GM10266 (cell line): ENCODE measurements at regions not wholly inside any gene's neighbourhood (a gene's known extent, or its start where the extent isn't known, plus 50 kb on each side); places are given as distances from the start of the nearest gene placed in this dataset.

Experiments
- DNase-seq: peaks from one replicate; pipeline ENCODE4 v3.0.0; 2012; ENCODE audit errors: extremely low spot score
- TF ChIP-seq, protein P1 (sequence below): IDR thresholded peaks from 2 replicates; pipeline ENCODE4 v1.5.1; 2012; ENCODE audit warnings: mild to moderate bottlenecking, low read depth; ENCODE audit not compliant: control insufficient read depth, insufficient read depth; ENCODE audit errors: missing control alignments

DNA sequence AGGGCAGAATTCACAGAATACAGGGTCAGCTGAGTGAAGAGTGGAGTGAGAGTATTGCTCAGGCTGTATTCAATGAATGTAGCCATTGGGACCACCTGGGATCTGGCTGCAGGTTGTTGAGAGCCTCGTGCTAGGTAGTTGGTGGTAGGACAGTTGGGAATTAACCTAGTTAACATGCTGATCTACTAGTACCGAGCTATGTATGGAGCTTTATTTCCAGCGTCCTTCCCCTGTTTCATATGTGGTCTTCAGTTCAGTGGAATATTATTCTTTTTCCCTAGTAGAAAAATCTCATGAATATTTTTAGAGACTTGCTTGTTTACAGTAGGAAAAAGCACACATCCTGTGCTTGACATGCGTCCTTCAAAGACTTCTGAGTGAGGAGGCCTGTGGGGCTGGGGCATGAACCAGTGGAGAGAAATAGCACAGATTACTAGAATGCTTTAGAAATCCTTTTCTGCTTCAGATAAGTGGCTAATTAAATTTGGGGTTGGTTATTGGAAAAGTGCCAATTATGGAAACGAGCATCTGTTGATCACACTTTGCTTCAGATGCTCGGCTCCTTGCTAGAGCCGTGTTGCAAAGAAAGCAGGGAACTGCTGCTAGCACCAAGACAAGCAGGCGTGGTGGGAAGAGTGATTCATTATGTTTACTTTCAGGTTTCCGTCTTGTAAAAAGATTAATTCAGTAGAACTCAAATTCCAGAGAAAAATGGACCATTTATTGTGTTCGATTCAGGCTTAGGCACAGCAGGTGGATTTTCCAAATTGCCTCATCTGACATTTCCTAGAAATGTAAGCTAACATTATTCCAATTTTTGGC is 53.6 kb downstream of the ARF6 start:
- DNase-seq = no peak
- TF ChIP-seq, protein P1, sequence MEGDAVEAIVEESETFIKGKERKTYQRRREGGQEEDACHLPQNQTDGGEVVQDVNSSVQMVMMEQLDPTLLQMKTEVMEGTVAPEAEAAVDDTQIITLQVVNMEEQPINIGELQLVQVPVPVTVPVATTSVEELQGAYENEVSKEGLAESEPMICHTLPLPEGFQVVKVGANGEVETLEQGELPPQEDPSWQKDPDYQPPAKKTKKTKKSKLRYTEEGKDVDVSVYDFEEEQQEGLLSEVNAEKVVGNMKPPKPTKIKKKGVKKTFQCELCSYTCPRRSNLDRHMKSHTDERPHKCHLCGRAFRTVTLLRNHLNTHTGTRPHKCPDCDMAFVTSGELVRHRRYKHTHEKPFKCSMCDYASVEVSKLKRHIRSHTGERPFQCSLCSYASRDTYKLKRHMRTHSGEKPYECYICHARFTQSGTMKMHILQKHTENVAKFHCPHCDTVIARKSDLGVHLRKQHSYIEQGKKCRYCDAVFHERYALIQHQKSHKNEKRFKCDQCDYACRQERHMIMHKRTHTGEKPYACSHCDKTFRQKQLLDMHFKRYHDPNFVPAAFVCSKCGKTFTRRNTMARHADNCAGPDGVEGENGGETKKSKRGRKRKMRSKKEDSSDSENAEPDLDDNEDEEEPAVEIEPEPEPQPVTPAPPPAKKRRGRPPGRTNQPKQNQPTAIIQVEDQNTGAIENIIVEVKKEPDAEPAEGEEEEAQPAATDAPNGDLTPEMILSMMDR = no peak

DNA sequence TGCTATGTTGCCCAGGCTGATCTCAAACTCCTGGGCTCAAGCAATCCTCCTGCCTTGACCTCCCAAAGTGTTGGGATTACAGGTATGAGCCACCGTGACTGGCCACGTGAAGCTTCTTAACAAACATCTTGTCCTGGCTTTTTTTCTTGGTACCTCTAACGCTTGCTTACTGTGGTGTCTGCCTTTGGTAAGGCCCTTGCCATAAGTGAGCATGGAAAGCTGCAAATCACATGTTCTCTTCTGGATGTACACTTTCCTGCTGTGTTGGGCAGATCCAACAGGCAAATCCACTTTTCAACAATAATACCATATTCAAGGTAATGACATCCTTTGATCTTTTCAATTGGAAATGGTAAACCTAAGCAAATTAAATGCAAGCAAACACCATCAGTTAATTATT is 54.6 kb downstream of the ARF6 start:
- no peak for DNase-seq
- TF ChIP-seq, protein P1 = no peak

DNA sequence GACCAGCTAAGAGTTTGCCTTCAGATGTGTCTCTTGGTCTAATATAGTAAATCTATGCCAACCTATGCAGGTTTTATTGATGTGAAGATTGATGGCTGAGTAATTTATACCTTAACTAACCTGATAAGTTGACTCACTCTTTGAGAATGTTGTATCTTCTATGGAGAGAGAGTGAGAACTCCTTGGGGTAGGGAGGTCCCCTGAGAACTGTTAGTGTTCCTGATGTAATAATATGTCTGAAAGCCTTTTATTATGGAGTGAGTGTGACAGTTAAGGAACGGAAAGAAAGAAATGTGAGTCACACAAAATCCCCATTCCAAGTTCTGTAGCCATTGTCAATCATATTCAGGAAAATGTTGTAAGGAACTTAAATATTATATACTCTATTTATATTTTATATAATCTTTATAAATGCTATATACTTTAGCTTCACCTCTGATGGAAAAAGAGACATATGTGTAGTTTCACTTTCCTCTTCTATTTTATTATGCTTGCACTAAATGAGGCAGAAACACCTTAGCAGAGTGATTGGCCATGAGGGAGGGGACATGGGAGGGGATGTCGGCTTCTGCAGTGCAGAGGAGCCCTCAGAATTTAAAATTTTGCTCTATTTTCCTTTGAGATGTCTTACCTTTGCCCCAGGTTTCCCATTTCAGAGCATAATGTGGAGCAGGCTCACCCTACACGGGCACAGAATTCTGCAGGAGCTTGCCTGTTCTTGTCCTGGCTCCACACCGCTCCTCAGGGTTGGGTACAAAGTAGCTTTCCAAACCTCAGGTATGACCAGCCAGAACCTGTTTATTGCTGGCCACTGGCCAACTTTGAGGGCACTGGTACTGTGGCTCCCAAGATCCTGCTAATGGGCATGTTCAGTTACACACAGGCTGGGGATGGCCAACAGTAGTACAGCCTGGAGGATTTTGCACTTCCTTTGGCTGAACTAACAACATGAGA is 57.7 kb downstream of the ARF6 start:
- DNase-seq = no peak
- TF ChIP-seq, protein P1 = no peak

DNA sequence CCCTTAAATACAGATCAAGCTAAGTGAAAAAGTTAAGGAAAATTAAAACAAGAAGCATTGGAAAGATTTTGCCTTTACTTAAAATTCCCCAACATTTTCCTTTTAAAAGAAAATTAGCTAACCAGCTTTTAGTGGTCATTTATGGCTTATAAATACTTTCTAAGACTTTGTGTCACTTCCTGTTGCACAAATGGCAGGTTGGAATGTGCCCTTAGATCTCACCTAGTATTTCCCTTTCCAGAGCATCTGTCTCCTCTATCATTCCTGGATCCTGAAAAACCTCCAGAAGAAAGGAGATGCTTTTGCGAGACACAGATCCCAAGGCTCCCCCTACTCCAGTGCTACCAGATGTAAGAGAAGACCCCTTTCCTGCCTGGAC is 58.3 kb downstream of the ARF6 start:
- DNase-seq = no peak
- TF ChIP-seq, protein P1 = no peak

DNA sequence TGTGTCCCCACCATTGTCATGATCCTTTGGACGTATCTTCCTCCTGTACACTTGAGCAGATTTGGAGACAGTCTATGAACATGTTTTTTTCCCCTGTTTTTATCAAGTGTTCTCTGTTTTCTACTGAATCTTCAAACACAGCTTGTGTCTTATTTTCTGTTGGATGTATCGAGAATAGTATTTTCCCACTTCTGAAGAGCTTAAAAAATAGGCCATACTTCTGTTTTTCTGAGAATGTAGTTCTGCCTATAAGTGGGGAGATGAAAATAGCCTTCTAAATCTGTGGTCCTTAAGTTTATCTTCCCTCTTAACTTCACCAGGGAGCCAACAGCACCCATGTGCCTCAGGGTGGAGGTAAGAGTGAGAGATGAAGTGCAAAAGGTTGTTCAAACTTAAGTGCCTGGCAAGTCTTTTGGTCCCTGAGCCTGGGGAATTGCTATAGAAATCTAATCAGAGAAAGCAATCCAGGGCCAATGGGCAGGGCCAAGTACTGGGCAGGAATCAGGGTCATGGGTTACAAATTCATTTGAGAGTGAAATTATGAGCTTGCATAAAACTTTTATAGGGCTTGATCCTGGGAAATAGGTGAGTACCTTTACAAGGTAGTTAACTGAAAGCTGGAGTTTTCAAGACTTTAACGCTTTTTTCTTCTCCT is 58.9 kb downstream of the ARF6 start:
- TF ChIP-seq, protein P1 = no peak
- DNase-seq = no peak

DNA sequence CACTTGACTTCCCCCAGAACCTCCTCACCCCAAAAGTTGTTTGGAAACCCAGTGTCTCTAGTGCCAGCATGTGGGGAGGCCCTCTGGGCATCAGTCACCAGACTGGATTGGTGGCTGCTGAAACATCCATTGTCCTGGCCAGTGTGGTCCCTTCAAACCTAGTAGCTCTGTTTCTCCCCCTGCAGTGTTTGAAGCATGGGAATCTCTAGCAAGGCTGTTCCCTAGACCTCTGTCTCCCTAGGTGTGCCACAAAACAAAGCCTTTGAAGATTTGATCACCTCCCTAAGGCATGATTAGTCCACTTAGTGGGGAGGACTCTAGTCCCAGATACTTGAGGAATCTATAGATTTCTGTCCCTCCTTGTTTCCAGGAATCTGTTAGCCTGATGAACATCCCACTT is 60.3 kb downstream of the ARF6 start:
- no peak for DNase-seq

More for the DNA sequence above, 60.3 kb downstream of the ARF6 start:
- TF ChIP-seq, protein P1 = no peak
